Body of pancreas (tissue), 4 donors: ENCODE measurements at regions not wholly inside any gene's neighbourhood (a gene's known extent, or its start where the extent isn't known, plus 50 kb on each side); places are given as distances from the start of the nearest gene placed in this dataset.
"Not testable (repeated sequence)": the region's sequence is repeated elsewhere in the genome, so short reads cannot be mapped to it uniquely, and the experiment has no call there.

ENCODE experiments used
- ATAC-seq: fragments of 150-250 bp; one replicate; pipeline ENCODE4 v1.9.1; 2016
- DNase-seq, 4 donors: peaks; one replicate each; pipeline ENCODE4 v3.0.0-alpha.2; 2019
- H3K27ac ChIP-seq, 4 donors: fragments of 200-600 bp; sonication (generic); 1 replicate in 3 of 4; 2 replicates in 1 of 4; pipeline versions ENCODE4 v1.5.1 to v1.6.1; 2016 to 2019; ENCODE audit warnings: mild to moderate bottlenecking in 1 of 4, mixed read lengths in 1 of 4, moderate library complexity in 1 of 4
- H3K27me3 ChIP-seq, 2 donors: fragments of 200-600 bp; sonication (generic); one replicate each; pipeline ENCODE4 v1.6.0; 2016; ENCODE audit warnings: mild to moderate bottlenecking in 1 of 2
- H3K36me3 ChIP-seq, 2 donors: fragments of 200-600 bp; sonication (generic); replicated peaks in 1 of 2; 2 replicates each; pipeline ENCODE4 v1.5.1; 2016; ENCODE audit warnings: low read depth in 2 of 2; ENCODE audit not compliant: insufficient read depth in 1 of 2
- H3K4me1 ChIP-seq: fragments of 200-600 bp; sonication (generic); one replicate; pipeline ENCODE4 v1.6.0; 2016
- H3K4me3 ChIP-seq, 2 donors: fragments of 200-600 bp; sonication (generic); 1 replicate in 1 of 2; 2 replicates in 1 of 2; pipeline ENCODE4 v1.5.1; 2016 to 2019
- H3K9me3 ChIP-seq, 3 donors: fragments of 200-600 bp; sonication (generic); 1 replicate in 2 of 3; 2 replicates in 1 of 3; pipeline ENCODE4 v1.5.1; 2016
- CTCF ChIP-seq, 7 experiments: fragments of 450-650 bp in 4 of 7; fragments of 200-600 bp in 3 of 7; sonication (generic) in 3 of 7; IDR thresholded peaks; one replicate each; pipeline ENCODE4 v1.5.1; 2016 to 2019; ENCODE audit warnings: antibody characterized with exemption in 7 of 7
- POLR2A ChIP-seq, 3 donors: fragments of 450-650 bp; IDR thresholded peaks; one replicate each; pipeline ENCODE4 v1.6.1; 2016; ENCODE audit warnings: antibody characterized with exemption in 3 of 3, mild to moderate bottlenecking in 2 of 3
- WGBS, 2 donors: methylation state at CpG; one replicate each; pipeline ENCODE4 v1.1.5; 2017; 5-methylcytosine and 5-hydroxymethylcytosine counted together
- intact Hi-C: fragments of 100-400 bp; cut with DNase I; formaldehyde crosslinking; loops from one replicate; pipeline ENCODE4 v1.15.1; 2023

- intact Hi-C loops, result no loop called here
- H3K36me3 ChIP-seq, result no peaks in the 10 kb centered on the region
- H3K4me1 ChIP-seq, result no peaks in the 10 kb centered on the region
- H3K9me3 ChIP-seq, result no peaks in the 10 kb centered on the region
- no peak overlapping the region for H3K4me3 ChIP-seq
- no peak for TF ChIP-seq CTCF (IDR thresholded peaks at IDR 0.05)
- no peak for TF ChIP-seq POLR2A (IDR thresholded peaks at IDR 0.05)
- H3K27me3 ChIP-seq, result no peaks in the 10 kb centered on the region
- ATAC-seq (no peak), DNase-seq (no peak)
- H3K27ac ChIP-seq, result no peak overlapping the region
Observed at GRCh38 chr4:34485252-34485651, 1759.1 kb downstream of the ARAP2 start.

GRCh38 chr4:34486461-34487363 lies 1757.6 kb downstream of the ARAP2 start:
- intact Hi-C loops, result no loop called here
- ATAC-seq (no peak), DNase-seq (no peak)
- Histone ChIP-seq H3K9me3 (no peaks in the 10 kb centered on the region), H3K27ac (no peak overlapping the region), H3K4me3 (no peak overlapping the region), H3K27me3 (no peaks in the 10 kb centered on the region), H3K36me3 (no peaks in the 10 kb centered on the region), H3K4me1 (no peaks in the 10 kb centered on the region)
- 56 to 59% methylated on average over 5 of the region's 5 CpGs for WGBS, 2 donors
- TF ChIP-seq CTCF (IDR thresholded peaks at IDR 0.05), result no peak
- TF ChIP-seq POLR2A (IDR thresholded peaks at IDR 0.05), result no peak

GRCh38 chr4:34492414-34492813 lies 1751.9 kb downstream of the ARAP2 start:
- no peak overlapping the region for H3K4me3 ChIP-seq
- ATAC-seq (no peak), DNase-seq (no peak)
- H3K27ac ChIP-seq, result no peak overlapping the region
- WGBS, 2 donors, result 58 to 61% methylated on average over 1 of the region's 1 CpG
- TF ChIP-seq CTCF (IDR thresholded peaks at IDR 0.05) (no peak), POLR2A (IDR thresholded peaks at IDR 0.05) (no peak)
- no peaks in the 10 kb centered on the region for H3K27me3 ChIP-seq
- no peaks in the 10 kb centered on the region for H3K4me1 ChIP-seq
- no peaks in the 10 kb centered on the region for H3K36me3 ChIP-seq
- intact Hi-C loops, result no loop called here
- no peaks in the 10 kb centered on the region for H3K9me3 ChIP-seq

GRCh38 chr4:34502086-34502485 lies 1742.2 kb downstream of the ARAP2 start:
- ATAC-seq (no peak), DNase-seq (no peak)
- no peak overlapping the region for H3K4me3 ChIP-seq
- H3K27me3 ChIP-seq, result no peaks in the 10 kb centered on the region
- H3K36me3 ChIP-seq, result no peaks in the 10 kb centered on the region
- intact Hi-C loops, result no loop called here
- TF ChIP-seq POLR2A (IDR thresholded peaks at IDR 0.05), result no peak
- TF ChIP-seq CTCF (IDR thresholded peaks at IDR 0.05), result no peak
- no peaks in the 10 kb centered on the region for H3K9me3 ChIP-seq
- H3K4me1 ChIP-seq, result no peaks in the 10 kb centered on the region
- H3K27ac ChIP-seq, result no peak overlapping the region
- WGBS, 2 donors, result 36 to 58% methylated on average over 2 of the region's 2 CpGs

- H3K27me3 ChIP-seq, ATAC-seq, H3K9me3 ChIP-seq, DNase-seq, H3K4me1 ChIP-seq, intact Hi-C loops, H3K4me3 ChIP-seq, H3K36me3 ChIP-seq, H3K27ac ChIP-seq: not testable (repeated sequence)
- WGBS, 2 donors, result 52 to 58% methylated on average over 2 of the region's 2 CpGs
Observed at GRCh38 chr4:34504731-34505130, 1739.6 kb downstream of the ARAP2 start.

- H3K4me1 ChIP-seq, H3K4me3 ChIP-seq, H3K36me3 ChIP-seq, intact Hi-C loops, H3K9me3 ChIP-seq, H3K27me3 ChIP-seq, DNase-seq, ATAC-seq, H3K27ac ChIP-seq: not testable (repeated sequence)
- WGBS, 2 donors, result 79 to 89% methylated on average over 14 to 22 of the region's 26 CpGs
Observed at GRCh38 chr4:34506511-34507092, 1737.7 kb downstream of the ARAP2 start.
